GM13977 (cell line): ENCODE measurements at regions not wholly inside any gene's neighbourhood (a gene's known extent, or its start where the extent isn't known, plus 50 kb on each side); places are given as distances from the start of the nearest gene placed in this dataset.

Experiments used
- DNase-seq: peaks from one replicate; pipeline ENCODE4 v3.0.0; 2012; ENCODE audit warnings: low spot score
- CTCF ChIP-seq: IDR thresholded peaks from 2 replicates; pipeline ENCODE4 v1.5.1; 2012; ENCODE audit warnings: mild to moderate bottlenecking, control low read depth; ENCODE audit not compliant: insufficient read depth; ENCODE audit errors: extremely low read depth, missing control alignments
- in situ Hi-C: fragments of 300-500 bp; cut with MboI; formaldehyde crosslinking; loops from one replicate; pipeline ENCODE4 v1.12.0; 2022; ENCODE audit warnings: low sequenced_read_pairs, low pct_unique_long_range_greater_than_20kb, mixed read lengths, inconsistent platforms; ENCODE audit not compliant: unreplicated experiment

- DNase-seq: no peak
- in situ Hi-C loops: no loop called here
- no peak for TF ChIP-seq CTCF
Observed at GRCh38 chr5:3364433-3364832, 231.2 kb upstream of the IRX1 start.

DNA sequence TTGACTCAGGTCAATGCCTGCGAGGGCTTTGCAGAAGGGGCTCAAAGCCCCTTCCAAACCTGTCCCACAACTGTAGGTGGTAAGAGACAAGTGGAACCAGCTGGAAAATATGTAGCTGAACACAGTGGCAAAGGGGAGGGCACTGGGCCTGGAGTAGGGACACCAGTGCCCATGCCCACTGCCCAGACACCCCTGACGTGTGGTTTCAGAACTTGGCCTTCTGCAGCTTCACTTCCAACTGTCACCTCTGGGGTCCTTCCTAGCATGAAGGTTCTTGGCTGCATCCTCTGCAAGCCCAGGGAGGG is 233.1 kb upstream of the IRX1 start:
- TF ChIP-seq CTCF: no peak
- in situ Hi-C loops: no loop called here
- no peak for DNase-seq

DNA sequence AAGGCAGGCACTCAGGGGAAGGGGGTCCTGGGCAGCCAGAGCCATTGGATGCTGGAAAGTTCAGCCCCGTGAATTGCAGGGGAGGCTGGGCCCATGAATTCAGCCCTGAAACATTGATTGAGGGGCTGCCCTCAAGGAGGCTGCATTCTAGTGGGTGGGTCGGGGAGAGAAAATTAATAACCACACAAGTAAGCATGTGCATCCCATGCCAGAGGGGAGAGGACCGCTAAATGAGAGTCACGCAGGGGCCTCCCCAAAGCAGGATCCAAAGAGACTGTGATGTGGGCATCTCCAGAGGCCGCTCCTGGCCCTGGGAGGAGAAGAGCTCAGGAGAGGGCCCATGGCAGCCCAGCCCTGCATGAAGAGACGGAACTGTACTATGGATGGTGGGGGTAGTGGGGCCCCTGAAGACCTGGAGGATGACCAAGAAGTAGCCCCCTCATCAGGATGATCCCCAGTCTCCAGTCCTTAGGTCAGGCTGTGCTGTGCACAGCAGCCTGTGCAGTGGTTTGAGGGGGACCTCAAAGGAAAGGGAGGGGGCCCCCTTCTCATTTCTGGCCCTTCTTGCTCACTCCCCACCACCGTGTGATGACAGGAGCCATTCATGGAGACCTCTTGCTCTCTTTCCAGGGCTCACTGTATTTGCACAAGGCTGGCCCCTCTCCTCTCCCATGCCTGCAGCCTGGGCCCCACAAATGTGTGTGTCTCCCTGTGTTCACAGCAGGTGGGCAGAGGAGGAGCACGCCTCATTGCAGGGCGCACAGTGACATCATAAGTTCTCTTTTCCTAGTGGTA is 233.6 kb upstream of the IRX1 start:
- in situ Hi-C loops: no loop called here
- no peak for TF ChIP-seq CTCF
- no peak for DNase-seq

DNA sequence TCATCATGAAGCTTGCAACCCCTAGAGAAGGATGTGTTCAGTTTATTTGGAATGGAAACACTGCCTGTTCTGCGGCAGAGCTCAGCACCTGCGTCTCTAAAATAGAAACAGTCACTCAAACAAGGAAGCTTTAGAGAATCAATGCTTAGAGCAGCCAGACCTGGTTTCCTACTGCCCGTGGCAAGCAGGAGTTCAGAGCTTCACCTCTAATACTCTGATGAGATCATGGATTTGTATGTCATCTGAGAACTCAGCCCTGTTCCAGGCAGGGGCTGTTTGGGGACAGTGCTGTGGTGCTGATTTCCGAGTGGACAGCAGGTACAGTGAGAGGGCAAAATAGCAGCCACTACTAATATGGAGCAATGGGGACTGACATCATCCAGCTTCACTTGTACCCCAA is 236.0 kb upstream of the IRX1 start:
- no peak for DNase-seq
- no peak for TF ChIP-seq CTCF
- in situ Hi-C loops: no loop called here

GRCh38 chr5:3357291-3357690 is 238.3 kb upstream of the IRX1 start:
- no peak for TF ChIP-seq CTCF
- in situ Hi-C loops: no loop called here
- DNase-seq: no peak

DNA sequence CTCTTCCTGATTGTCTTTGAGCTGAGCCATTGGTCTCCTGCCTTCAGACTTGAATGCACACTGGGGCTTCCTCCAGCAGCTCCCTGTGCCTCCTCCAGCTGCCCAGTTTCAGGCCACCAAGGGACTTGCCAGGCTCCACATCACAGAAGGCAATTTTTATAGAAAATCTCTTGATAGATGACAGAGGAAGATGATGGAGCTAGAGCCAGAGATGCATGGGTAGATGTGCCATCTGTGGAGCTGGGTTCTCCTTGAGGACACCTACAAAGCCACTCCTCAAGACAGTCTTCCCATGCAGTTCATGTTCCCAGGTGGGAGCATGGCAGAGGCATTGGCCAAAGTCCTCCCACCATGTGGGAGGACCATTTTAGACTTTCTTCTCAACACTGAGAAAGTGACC is 239.6 kb upstream of the IRX1 start:
- in situ Hi-C loops: no loop called here
- no peak for DNase-seq
- TF ChIP-seq CTCF: no peak

GRCh38 chr5:3355126-3355525 is 240.5 kb upstream of the IRX1 start:
- in situ Hi-C loops: no loop called here
- TF ChIP-seq CTCF: no peak
- no peak for DNase-seq
